ENCODE measurements at regions not wholly inside any gene's neighbourhood (a gene's known extent, or its start where the extent isn't known, plus 50 kb on each side); places are given as distances from the start of the nearest gene placed in this dataset.
"Not testable (repeated sequence)": the region's sequence is repeated elsewhere in the genome, so short reads cannot be mapped to it uniquely, and the experiment has no call there.

DNA sequence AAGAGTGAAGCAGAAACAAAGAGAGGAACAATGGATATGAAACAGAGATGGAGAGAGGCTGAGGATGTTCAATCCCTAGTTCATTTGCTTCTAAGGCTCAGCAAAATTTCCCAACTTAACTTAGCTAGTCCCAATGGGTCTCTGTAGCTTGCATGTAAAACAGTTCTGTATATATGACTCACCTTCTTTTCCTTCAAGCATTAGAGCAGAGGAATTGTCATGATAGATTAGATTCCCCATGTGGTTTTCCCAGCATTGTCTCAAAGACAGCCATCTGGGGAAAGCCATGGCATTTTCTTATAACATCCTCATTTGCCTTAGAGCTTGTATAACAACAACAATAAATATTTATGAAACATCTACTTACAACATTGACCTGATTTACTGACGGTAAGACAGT is 93.9 kb upstream of the GATB start:
- DNase-seq (ENCODE audit: low spot score): no peak

DNA sequence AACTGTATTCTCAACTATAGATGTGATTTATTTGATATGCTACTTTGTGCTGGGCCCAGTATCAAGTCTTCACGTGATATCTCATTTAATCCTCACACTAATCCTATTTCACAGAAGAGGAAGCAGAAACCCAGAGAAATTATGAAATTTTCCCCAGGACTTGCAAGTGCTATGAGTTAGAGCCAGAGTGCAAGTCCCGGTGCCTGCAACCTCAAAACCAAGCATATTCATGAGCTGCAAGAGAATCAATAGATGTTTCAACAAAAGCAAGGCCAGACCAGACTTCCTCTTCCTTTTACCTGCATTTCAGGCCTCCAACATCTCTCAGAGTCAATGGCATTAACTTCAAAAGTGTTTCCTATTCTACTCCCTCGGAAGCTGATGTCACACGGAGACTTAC is 92.2 kb upstream of the GATB start:
- DNase-seq (ENCODE audit: low spot score): no peak

DNA sequence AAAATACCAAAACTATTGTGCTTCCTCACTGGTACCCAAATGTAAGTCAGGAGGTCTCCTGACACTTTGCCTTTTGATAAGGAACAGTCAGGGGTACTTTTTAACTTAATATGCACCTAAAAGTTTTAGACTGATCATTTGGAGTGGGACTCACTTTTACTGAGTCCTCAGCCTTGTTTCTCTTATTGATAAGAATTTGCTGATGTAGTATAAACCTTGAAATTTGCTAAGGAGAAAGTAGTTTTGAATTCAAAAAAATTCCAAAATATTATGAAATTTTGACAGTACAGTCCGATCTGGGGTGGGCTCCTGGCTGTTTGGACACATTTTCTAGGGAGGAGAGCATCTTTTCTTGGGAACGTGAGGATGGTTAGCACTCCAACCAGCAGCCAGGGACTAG is 91.4 kb upstream of the GATB start:
- no peak for DNase-seq (ENCODE audit: low spot score)

DNA sequence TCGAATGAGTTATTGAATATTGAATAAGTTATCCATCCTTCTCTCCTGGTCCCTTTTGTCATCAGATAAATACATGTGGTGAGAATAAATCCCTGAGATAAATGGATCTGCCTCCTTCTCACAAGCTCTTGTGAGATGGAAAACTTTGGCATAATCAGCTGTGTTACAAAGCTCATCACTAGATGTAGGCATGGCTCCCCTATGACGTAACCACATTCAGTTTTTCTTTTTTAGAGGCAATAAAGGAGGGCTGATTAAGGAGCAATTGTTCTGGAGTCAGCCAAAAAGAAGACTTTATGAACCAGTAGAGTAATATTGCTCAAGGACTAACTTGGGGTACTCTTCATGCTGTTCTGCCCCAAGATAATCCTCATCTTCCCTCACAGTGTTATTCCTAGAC is 90.5 kb upstream of the GATB start:
- no peak for DNase-seq (ENCODE audit: low spot score)

DNA sequence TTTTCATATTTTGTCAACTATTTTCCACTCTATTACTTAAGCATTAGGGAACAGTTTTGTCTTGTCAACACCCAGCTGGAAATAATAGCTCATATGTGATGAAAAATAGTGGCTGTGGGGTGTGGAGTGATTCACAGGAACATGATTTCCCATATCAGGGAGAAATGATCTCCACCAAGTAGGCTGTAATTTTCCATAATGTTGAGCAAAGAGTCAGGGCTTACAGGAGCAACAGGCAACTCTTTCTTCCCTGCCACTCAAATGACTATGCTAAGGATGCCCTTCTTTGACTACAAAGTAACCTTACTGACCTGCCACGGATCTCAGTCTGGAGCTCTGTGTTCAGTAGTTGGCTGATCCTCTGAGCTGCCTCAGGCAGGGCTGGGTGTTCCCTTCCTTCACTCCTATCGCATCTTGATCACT is 90.0 kb upstream of the GATB start:
- no peak for DNase-seq (ENCODE audit: low spot score)

DNA sequence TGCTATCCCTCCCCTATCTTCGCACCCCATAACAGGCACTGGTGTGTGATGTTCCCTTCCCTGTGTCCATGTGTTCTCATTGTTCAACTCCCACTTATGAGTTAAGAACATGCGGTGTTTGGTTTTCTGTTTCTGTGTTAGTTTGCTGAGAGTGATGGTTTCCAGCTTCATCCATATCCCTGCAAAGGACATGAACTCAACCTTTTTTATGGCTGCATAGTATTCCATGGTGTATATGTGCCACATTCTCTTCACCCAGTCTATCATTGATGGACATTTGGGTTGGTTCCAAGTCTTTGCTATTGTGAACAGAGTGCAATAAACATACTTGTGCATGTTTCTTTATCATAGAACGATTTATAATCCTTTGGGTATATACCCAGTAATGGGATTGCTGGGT is 84.7 kb upstream of the GATB start:
- not testable (repeated sequence) for DNase-seq (ENCODE audit: low spot score)

DNA sequence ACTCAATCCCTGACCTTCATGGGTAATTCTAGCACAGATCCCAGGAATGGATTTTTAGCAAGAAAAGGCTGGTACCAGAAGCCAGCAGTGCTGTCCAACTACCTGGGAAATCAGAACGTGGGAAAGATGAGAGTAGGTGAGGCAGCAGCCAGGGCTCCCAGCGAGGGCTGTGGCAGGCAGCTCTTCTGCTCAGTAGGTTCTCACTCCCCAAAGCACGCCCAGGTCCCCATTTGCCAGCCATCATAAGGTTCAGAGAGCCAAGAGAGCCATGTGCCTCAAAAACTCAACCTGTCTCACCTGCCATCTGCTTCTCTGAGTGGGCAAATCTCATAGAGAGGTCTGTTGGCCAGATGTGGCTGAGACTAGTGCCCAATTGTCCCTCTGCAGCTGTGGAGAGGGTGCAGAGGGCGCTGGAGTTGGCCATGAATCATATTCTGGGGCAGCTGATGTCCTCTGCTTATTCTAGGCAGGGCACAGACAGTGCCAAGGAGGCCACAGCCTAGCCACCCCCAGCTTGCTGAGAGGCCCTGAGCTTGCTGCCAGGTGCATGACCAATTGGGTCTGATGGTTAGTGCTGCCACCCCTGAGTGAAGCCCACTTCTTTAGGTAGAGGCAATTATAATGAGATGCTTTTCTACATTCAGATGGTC is 81.7 kb upstream of the GATB start:
- DNase-seq (ENCODE audit: low spot score): no peak

DNA sequence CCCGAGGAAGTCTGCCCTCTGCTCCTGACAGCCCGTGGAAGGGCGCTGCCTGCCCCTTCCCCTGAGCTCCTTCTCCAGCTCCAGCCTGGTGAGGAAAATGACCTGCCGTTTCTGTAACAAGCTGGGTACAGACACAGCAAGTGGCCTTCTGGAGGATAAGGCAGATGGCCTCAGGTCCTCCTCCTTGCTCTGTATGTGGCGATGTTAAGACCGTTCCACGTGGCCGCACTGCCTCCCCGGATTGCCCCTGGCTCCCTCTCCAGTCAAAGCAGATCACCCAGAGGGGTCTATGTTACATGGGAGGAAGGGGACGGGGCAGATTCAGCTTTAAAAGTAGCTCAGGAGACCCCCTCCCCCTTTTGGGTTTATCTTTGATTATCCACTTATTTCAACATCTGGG is 80.3 kb upstream of the GATB start:
- DNase-seq (ENCODE audit: low spot score): no peak

DNA sequence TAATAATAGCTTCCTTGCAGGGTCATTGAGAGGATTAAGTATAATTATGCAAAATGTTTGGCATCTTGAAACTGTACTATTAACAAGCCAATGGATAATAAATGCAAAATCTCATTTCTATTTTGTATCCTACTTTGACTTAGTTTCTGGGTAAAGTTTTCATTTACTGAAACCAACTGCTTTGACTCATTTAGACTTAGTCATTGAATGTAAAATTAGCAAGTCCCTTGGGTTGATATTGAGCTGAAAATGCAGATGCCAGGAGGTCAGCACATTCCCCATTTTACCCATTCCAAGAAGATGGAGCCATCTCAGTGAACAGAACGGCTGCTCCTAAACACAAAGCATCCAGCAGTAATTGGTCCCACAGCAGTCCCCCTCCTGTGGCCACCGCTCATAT is 74.7 kb upstream of the GATB start:
- DNase-seq (ENCODE audit: low spot score): no peak

DNA sequence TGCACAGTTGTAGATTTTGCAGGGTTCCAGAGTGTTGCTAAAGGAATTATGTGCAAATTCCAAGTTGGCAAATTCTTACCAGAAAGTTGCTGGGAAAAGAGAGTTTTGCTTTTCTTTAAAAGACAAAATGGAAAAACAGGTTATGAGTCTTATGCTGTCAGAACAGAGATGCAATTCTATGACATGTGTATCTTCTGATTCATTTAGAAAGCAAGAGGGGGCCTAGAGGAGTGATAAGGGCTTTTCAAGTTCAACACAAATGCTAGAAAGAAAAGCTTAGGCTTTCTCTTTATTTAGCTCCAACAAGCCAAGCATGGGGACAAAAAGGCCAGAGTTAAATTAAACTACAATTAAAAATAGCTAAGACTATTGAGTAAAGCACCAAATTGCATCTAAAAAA is 72.4 kb upstream of the GATB start:
- no peak for DNase-seq (ENCODE audit: low spot score)

DNA sequence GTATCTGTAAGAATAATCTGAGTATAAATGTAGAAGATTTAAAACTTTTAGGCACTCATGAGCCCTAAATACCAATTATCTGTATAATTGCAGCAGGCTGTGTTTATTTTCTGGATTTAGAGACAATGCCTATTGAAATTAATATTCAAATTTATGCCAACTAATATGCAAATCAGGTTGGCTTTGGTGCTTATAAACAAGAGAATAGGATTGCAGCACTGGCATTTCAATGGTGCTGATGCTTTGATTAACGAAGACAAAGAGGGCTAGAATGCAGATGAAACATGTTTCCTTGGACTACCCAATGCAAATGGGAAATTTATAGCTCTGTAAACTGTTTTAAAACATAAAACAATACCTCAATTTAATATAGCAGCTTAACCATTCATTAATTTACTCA is 70.7 kb upstream of the GATB start:
- no peak for DNase-seq (ENCODE audit: low spot score)

DNA sequence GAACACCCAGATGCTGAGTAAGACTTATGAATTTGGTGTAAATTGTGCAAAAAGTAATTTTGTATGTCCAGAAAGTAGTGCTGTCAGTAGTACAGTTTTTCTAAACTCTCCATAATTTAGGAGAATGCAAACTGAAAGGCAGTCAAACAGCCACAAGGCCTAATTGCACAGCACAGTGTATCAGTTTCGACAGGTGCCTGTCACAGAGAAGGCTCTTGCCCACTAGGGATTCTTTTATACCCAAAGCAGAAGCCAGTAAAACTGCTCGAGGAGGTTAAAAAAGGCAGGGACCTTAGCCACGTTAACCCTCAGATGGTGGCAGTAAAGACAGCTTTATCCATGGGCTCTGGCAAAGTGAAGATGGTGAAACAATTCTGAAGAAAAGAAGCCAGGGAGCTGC is 69.4 kb upstream of the GATB start:
- DNase-seq (ENCODE audit: low spot score): no peak

DNA sequence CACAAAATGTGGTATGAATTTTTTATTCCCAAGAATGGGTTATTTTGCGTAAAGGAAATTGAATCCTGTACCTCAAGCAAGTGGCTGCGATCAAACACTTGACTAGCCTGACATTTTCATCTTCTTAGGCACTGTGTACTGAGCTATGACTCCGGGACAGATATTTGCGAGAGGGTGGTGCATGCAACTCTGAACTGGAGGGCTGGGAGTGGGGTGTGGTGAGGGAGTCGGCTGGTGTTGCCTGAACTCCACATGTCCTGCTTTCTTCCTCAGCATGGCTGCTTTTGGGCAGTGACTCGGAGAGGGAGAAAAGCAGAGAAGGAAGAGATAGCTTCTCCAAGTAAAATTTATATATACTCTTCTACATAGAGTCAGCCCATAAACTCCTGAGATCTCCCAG is 68.5 kb upstream of the GATB start:
- no peak for DNase-seq (ENCODE audit: low spot score)

DNA sequence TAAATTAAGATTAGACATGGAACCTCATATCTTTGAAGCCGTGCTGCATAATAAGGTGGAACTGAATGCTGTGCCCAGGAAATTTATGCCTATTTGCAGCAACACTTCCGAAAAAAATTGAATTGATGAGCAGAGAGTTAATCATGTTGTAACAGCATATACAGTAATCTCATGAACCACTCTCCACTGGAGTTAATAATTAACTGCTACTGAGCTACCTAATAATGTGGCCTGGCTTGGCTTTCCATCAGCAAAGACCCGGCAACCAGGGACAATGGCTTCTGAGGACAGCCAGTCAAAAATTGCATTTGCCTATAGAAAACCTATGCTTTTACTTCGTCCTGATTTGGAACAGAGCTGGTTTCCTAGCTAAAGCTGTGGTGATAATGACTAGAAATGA is 63.8 kb upstream of the GATB start:
- DNase-seq (ENCODE audit: low spot score): no peak

DNA sequence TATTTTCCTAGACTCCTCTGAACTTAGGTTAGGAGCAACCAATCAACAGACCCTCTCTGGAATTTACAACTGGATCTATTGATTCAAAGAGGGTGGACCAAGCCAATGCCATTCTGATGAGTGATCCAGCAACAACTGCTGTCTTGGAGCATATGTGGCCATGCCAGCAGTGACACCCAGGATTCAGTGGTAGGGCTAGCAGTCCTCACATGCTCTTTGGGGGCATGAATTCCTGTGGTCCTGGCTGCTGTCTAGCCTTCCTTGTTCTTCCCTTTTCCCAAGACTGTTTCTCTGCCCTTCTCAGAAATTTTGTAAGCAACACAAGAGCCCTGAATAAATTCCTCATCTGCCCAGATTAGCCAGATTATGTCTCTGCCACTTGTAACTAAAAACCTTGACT is 61.5 kb upstream of the GATB start:
- DNase-seq (ENCODE audit: low spot score): no peak

DNA sequence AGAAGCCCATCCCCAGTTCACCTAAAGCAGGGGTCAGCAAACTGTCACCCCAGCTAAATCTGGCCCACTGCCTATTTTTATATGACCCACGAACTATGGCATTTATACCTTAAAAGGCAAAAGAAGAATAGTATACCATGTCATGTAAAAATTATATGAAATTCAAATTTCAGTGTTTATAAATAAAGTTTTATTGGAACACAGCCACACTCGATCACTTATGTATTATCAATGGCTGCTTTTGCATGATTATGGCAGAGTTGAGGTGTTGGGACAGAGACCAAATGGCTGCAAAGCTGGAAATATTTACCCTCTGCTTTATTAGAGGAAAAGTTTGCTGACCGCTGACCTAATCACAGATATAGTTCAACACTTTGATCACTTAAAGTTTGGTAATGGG is 59.2 kb upstream of the GATB start:
- no peak for DNase-seq (ENCODE audit: low spot score)

DNA sequence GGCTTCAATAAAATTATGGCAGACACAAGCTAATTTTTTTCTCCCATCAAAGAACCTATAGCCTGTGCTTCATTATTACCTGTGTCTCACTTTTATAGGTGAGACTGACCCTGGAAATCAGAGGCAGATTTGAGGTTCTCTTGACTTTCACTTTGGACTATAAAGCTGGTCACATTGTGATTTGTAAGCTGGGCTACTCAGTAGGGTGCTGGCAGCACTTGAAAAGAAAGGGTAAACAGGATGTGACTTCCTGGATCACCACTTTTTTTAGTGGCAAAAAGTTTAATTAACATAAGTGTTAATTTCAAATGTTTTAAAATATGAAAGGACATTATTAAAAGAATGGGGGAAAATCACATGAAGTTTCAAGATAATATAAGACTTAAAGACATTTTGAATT is 50.6 kb upstream of the GATB start:
- no peak for DNase-seq (ENCODE audit: low spot score)

Small RNA genes lying in the stretch of these regions (small RNA-seq; reads per million reads assigned to genes)
- gene RN7SL446P (0 to 0.22 reads per million in 2 experiments), gene RNA5SP169 (0 reads per million in 2 experiments)
